ENCODE measurements at regions not wholly inside any gene's neighbourhood (a gene's known extent, or its start where the extent isn't known, plus 50 kb on each side); places are given as distances from the start of the nearest gene placed in this dataset.

DNA sequence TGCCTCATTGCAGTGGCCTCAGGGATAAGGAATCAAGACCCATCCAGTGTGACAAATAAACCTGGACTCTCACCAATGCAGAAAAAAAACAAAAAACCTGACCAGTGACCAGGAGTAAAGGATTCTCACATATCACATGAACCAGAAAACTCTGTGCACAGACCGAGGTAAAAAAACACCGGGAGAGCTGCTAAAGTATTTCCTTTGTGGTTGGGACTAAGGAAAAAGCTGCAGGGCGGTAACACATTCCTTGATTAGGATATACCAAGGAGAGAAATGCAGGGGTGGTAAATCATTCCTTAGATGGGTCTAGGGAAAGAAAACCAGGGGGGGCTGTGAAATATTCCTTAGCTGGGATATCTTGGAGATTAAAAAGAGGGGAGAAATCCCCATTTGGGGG lies 64.8 kb upstream of the ZNF85 start:
- POLR2A ChIA-PET, result no interaction called here
- H3K4me3 Mint-ChIP-seq, result no peak overlapping the region
- H3K27me3 Mint-ChIP-seq, result no peaks in the 10 kb centered on the region
- no peak overlapping the region for H3K27ac Mint-ChIP-seq
- peaks cover 51% of the 10 kb centered on the region for H3K9me3 Mint-ChIP-seq
- CTCF ChIA-PET, result no interaction called here
- H3K36me3 Mint-ChIP-seq (ENCODE audit: low read depth), result no peaks in the 10 kb centered on the region
- H3K4me1 Mint-ChIP-seq, result no peaks in the 10 kb centered on the region
- no peak for DNase-seq

DNA sequence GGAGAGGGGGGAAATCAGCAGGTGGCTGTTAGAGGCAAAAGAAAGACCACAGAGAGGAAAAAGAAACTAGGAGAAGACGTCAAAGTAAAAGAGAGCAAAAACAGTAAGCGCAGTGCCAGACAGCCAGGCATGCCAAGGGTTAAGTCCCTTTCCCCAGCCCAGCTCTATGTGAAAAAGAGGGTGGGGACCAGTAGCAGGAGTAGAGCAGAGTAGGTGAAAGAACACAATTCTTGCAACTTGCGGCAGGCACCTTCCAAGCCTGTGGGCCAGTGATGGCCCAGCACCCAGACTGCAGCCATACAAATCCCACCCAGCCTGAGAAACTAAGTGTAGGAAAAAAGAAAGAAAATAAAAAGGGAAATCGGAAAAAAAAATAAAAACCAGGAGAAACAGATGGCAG lies 64.2 kb upstream of the ZNF85 start:
- POLR2A ChIA-PET, result no interaction called here
- CTCF ChIA-PET, result no interaction called here
- H3K27me3 Mint-ChIP-seq, result no peaks in the 10 kb centered on the region
- no peak overlapping the region for H3K4me3 Mint-ChIP-seq
- H3K9me3 Mint-ChIP-seq, result peaks cover 47% of the 10 kb centered on the region
- H3K27ac Mint-ChIP-seq, result no peak overlapping the region
- H3K36me3 Mint-ChIP-seq (ENCODE audit: low read depth), result no peaks in the 10 kb centered on the region
- DNase-seq, result no peak
- no peaks in the 10 kb centered on the region for H3K4me1 Mint-ChIP-seq

DNA sequence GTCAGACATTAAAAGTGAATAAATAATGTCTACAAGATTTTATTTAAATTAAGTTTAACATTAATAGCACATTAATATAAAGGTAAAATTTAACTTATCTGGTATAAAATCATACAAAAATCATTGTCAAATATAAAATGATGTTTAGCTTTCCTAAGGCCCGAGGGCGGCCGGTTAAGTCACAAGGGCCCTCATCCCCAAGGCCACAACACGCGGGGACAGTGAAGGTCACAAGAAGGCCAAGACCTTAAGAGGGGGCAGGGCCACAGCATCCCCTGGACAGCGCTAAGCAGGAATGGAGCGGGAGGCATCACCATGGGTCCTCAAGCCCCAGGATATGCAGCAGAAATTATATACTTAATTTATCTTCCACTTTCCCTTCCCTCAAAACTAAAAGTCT lies 62.7 kb upstream of the ZNF85 start:
- no peak for DNase-seq
- Mint-ChIP-seq H3K4me3 (no peak overlapping the region), H3K27ac (no peak overlapping the region), H3K27me3 (no peaks in the 10 kb centered on the region), H3K4me1 (no peaks in the 10 kb centered on the region), H3K36me3 (ENCODE audit: low read depth) (no peaks in the 10 kb centered on the region), H3K9me3 (peaks cover 42% of the 10 kb centered on the region)
- ChIA-PET POLR2A (no interaction called here), CTCF (no interaction called here)

DNA sequence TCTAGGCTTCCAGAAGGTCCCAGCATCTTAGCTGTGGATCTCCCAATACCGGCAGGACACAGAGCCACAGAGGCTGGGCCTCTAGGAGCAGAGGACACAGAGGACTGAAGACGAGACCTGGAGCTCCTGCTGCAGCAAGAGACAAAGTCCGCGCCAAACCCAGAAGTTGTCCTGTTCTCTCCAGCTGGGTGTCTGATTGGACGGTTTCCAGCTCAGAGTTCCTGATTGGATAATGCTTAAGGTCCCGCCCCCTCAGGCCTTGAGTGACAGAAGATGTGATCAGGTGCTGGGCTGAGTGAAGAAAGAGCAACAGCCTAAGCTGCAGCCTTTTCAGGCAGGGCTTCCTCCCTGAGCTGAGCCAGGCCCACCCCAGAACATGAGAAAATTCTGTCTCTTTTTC lies 59.9 kb upstream of the ZNF85 start:
- no peak for DNase-seq
- Mint-ChIP-seq H3K4me3 (no peak overlapping the region), H3K4me1 (no peaks in the 10 kb centered on the region), H3K36me3 (ENCODE audit: low read depth) (no peaks in the 10 kb centered on the region), H3K27ac (no peak overlapping the region), H3K9me3 (peaks cover 49% of the 10 kb centered on the region), H3K27me3 (no peaks in the 10 kb centered on the region)
- POLR2A ChIA-PET, result no interaction called here
- CTCF ChIA-PET, result no interaction called here
